Nephron (organoid): ENCODE measurements at regions not wholly inside any gene's neighbourhood (a gene's known extent, or its start where the extent isn't known, plus 50 kb on each side); places are given as distances from the start of the nearest gene placed in this dataset.

Source experiments
- H3K27ac Mint-ChIP-seq, 3 experiments: 2 replicates each; pipeline ENCODE4 v1.8.0; 2020; ENCODE audit warnings: mixed read lengths in 3 of 3, mild to moderate bottlenecking in 2 of 3, moderate library complexity in 1 of 3
- H3K27me3 Mint-ChIP-seq: 2 replicates; pipeline ENCODE4 v1.8.0; 2021; ENCODE audit warnings: low read depth, mild to moderate bottlenecking, moderate library complexity, mixed read lengths
- H3K36me3 Mint-ChIP-seq: 2 replicates; pipeline ENCODE4 v1.8.0; 2020; ENCODE audit warnings: low read depth, mixed read lengths
- H3K4me1 Mint-ChIP-seq: 2 replicates; pipeline ENCODE4 v1.8.0; 2020; ENCODE audit warnings: mixed read lengths
- H3K4me3 Mint-ChIP-seq, 3 experiments: 2 replicates each; pipeline ENCODE4 v1.8.0; 2020; ENCODE audit warnings: mild to moderate bottlenecking in 3 of 3, mixed read lengths in 3 of 3, moderate library complexity in 2 of 3
- H3K9me3 Mint-ChIP-seq: 2 replicates; pipeline ENCODE4 v1.8.0; 2020; ENCODE audit warnings: mixed read lengths
- TF ChIP-seq, protein P1 (sequence below), 3 experiments: fragments of 200-600 bp; sonication (generic); IDR thresholded peaks; one replicate each; pipeline ENCODE4 v1.5.0; 2021; ENCODE audit warnings: antibody characterized with exemption in 3 of 3; ENCODE audit not compliant: unreplicated experiment in 3 of 3

- H3K27me3 Mint-ChIP-seq = no peaks in the 10 kb centered on the region
- H3K4me1 Mint-ChIP-seq = no peaks in the 10 kb centered on the region
- H3K27ac Mint-ChIP-seq = no peak overlapping the region
- no peaks in the 10 kb centered on the region for H3K36me3 Mint-ChIP-seq
- no peaks in the 10 kb centered on the region for H3K9me3 Mint-ChIP-seq
- TF ChIP-seq, protein P1, sequence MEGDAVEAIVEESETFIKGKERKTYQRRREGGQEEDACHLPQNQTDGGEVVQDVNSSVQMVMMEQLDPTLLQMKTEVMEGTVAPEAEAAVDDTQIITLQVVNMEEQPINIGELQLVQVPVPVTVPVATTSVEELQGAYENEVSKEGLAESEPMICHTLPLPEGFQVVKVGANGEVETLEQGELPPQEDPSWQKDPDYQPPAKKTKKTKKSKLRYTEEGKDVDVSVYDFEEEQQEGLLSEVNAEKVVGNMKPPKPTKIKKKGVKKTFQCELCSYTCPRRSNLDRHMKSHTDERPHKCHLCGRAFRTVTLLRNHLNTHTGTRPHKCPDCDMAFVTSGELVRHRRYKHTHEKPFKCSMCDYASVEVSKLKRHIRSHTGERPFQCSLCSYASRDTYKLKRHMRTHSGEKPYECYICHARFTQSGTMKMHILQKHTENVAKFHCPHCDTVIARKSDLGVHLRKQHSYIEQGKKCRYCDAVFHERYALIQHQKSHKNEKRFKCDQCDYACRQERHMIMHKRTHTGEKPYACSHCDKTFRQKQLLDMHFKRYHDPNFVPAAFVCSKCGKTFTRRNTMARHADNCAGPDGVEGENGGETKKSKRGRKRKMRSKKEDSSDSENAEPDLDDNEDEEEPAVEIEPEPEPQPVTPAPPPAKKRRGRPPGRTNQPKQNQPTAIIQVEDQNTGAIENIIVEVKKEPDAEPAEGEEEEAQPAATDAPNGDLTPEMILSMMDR (IDR thresholded peaks at IDR 0.05; ENCODE audit: unreplicated experiment in 3 of 3) = no peak
- no peak overlapping the region for H3K4me3 Mint-ChIP-seq
Measured at GRCh38 chr6:109285366-109285765, 96.9 kb downstream of the CD164 start.

DNA sequence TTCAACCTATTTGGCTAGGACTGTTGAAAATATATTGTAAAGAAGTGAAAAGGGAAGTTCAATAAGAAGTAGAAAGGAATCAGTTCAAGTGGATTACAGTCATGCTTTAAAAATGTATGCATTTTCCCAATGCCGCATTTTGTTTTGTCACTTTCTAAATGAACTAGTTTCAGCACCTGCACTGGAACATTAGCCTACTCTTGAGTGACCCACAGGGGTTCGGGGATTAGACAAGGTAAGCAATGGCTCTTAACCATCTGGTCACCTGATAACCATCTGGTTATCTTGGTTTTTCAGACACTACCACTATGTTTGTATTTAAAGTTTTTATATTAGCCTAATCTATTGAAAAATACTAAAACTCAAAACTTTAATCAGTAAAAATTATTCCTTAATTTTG is 97.6 kb downstream of the CD164 start:
- TF ChIP-seq, protein P1 (IDR thresholded peaks at IDR 0.05; ENCODE audit: unreplicated experiment in 3 of 3) = no peak
- Mint-ChIP-seq H3K4me3 (no peak overlapping the region), H3K9me3 (no peaks in the 10 kb centered on the region), H3K27ac (no peak overlapping the region), H3K36me3 (no peaks in the 10 kb centered on the region), H3K4me1 (no peaks in the 10 kb centered on the region), H3K27me3 (no peaks in the 10 kb centered on the region)

DNA sequence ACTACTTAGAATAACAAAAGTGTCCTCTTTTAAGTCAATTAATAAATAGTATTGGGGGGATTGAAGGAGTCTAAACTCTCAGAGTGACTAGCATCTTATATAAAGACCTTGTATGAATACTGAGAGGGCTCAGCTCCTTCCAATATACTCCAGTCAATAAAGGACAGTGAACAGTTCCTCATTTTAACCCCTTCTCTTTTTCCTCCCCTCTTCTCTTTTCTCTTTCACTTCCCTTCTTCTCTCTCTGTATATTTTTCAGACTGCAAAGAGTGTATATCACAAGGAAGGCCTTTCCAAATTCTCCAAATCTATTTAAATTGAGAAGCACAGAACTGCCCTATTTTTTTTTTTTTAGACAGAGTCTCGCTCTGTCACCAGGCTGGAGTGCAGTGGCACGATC is 99.5 kb downstream of the CD164 start:
- H3K27me3 Mint-ChIP-seq = no peaks in the 10 kb centered on the region
- no peaks in the 10 kb centered on the region for H3K4me1 Mint-ChIP-seq
- TF ChIP-seq, protein P1 (IDR thresholded peaks at IDR 0.05; ENCODE audit: unreplicated experiment in 3 of 3) = no peak
- H3K9me3 Mint-ChIP-seq = no peaks in the 10 kb centered on the region
- no peak overlapping the region for H3K4me3 Mint-ChIP-seq
- no peak overlapping the region for H3K27ac Mint-ChIP-seq
- no peaks in the 10 kb centered on the region for H3K36me3 Mint-ChIP-seq

DNA sequence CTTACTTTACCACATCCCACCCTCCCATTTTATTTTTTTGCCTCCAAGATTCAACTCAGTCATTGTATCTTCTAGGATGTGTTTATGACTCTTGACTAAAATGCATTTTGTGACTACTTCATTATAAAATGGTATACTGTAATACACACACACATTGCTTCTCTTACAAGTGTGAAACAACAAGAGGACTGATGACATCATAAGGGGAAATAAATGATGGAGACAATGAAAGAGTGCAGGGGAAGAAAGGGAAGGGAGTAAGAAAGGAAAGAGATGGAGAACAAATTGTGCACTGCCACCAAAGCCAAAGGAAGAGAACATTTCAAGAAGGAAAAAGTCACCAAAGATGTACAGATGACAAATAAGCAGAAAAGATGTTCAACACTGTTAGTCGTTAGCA is 102.6 kb downstream of the CD164 start:
- Mint-ChIP-seq H3K4me1 (no peaks in the 10 kb centered on the region), H3K9me3 (no peaks in the 10 kb centered on the region), H3K27ac (no peak overlapping the region), H3K27me3 (no peaks in the 10 kb centered on the region), H3K4me3 (no peak overlapping the region), H3K36me3 (no peaks in the 10 kb centered on the region)
- TF ChIP-seq, protein P1 (IDR thresholded peaks at IDR 0.05; ENCODE audit: unreplicated experiment in 3 of 3) = no peak

DNA sequence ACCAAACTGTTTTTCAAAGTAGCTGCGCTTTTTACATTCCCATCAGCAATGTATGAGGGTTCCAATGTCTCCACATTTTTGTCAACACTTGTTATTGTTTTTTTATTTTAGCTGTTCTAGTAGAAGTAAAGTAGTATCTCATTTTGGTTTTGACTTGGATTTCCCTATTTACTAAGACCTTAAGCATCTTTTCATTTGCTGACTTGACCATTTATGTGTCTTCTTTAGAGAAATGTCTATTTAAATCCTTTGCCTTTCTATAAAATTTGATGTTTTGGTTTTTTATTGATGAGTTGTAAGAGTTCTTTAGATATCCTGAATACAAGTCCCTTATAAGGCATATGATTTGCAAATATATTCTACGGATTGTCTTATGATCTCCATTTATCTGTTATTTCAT is 110.6 kb downstream of the CD164 start:
- Mint-ChIP-seq H3K9me3 (peaks cover 15% of the 10 kb centered on the region), H3K27me3 (peaks cover 5% of the 10 kb centered on the region), H3K36me3 (peaks cover 7% of the 10 kb centered on the region), H3K4me1 (no peaks in the 10 kb centered on the region), H3K27ac (no peak overlapping the region), H3K4me3 (no peak overlapping the region)
- TF ChIP-seq, protein P1 (IDR thresholded peaks at IDR 0.05; ENCODE audit: unreplicated experiment in 3 of 3) = no peak

DNA sequence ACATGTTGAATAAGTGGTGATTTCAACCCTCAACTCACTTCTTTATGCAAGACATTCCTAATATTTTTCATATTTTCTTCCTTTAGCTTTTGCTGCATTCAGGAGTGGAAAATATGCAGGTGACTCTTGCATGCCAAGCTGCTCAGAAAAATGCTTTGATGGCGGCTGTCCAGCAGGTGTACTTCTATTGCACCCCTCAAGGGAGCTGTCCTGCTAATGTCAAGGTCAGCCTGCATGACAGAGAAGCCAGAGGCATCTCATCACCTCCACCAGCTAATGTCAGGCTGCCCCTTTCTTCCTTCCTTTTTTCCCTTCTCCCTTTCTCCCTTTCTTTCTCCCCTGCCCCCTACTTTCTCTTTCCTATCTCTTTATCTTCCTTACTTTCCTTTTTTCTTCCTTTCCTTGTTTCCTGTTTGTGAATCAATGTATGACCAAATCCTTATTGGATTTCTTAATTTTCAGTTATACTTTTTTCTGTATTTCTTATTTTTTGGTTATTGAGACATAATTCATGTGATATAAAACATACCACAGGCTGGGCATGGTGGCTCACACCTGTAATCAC is 112.2 kb downstream of the CD164 start:
- no peak overlapping the region for H3K4me3 Mint-ChIP-seq
- H3K4me1 Mint-ChIP-seq = no peaks in the 10 kb centered on the region
- peaks cover 5% of the 10 kb centered on the region for H3K27me3 Mint-ChIP-seq
- H3K9me3 Mint-ChIP-seq = peaks cover 15% of the 10 kb centered on the region
- peaks cover 7% of the 10 kb centered on the region for H3K36me3 Mint-ChIP-seq
- no peak overlapping the region for H3K27ac Mint-ChIP-seq
- TF ChIP-seq, protein P1 (IDR thresholded peaks at IDR 0.05; ENCODE audit: unreplicated experiment in 3 of 3) = no peak
